ENCODE measurements at regions not wholly inside any gene's neighbourhood (a gene's known extent, or its start where the extent isn't known, plus 50 kb on each side); places are given as distances from the start of the nearest gene placed in this dataset.

DNA sequence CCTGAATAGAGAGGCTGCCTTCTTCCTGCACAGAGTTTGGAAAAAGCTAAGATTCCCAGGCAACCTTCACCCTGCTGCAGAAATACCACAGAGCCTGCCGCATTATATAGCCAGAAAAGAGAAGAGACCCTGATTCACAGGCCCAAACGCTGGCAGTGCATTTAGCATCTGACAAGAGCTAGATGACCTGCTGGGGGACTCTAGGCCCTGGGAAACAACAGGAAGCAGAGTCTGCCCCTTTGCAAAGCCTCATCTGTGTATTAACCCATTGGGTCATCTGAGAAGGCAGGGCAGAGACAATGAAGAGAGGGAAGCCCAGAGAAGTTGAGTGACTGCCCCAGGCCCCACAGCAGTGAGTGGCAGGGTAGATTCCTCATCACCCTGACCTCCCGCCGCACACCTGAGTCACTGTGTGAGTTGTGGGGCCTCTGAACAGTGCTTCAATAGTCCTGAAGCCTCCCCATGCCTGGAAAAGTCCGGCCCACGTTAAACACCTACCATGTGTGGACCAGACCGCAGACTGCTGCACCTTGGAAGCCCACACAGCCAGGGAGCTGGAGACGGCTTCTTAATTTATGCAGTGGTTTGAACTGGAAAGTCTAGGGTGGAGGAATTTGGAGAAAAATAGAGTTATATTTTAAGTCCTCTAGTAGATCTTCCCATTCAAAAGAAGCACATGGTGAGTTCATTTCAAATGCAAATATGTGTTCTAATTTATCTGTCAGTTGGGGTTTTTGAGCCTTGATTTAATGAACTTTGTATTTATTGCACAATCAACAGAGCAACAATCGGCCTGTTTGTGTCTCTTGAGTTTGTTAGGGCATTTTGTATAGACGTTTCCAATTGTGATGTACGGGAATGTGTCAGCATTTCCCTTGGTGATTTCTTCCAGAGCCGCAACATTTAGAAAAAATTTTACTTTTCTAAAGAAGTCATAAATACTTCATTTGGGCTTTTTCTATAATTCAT, 80.4 kb upstream of the GPR26 start:
- in situ Hi-C loops (cut with MboI) = no loop called here
- H3K79me2 ChIP-seq (ENCODE audit: insufficient read depth) = no peaks in the 10 kb centered on the region
- no peaks in the 10 kb centered on the region for H3K9me3 ChIP-seq (ENCODE audit: low read depth)
- no peak overlapping the region for H3K4me2 ChIP-seq (ENCODE audit: unreplicated experiment)
- 57 to 64% methylated on average over 12 of the region's 12 CpGs for WGBS, 2 experiments (ENCODE audit: low coverage in 1 of 2, low lambda C conversion rate in 2 of 2, missing lambda C conversion rate in 2 of 2)
- peaks cover 7% of the 10 kb centered on the region; the same call in 1 of the 2 replicates for H3K4me1 ChIP-seq (ENCODE audit: insufficient read depth)
- H3K9me2 ChIP-seq (ENCODE audit: insufficient read depth) = no peaks in the 10 kb centered on the region
- H3K4me3 ChIP-seq = no peak overlapping the region
- TF ChIP-seq EZH2phosphoT487 (IDR thresholded peaks at IDR 0.05; ENCODE audit: insufficient read depth, low read depth) = no peak
- no peak for TF ChIP-seq EZH2 (IDR thresholded peaks at IDR 0.05; ENCODE audit: insufficient read depth, poor library complexity, severe bottlenecking)
- DNase-seq = no peak
- no peak overlapping the region for H3K9ac ChIP-seq
- H3K36me3 ChIP-seq (ENCODE audit: low read depth) = no peaks in the 10 kb centered on the region
- no peak overlapping the region for H3K27ac ChIP-seq
- no peaks in the 10 kb centered on the region for H3F3A ChIP-seq (ENCODE audit: insufficient read depth)
- no peaks in the 10 kb centered on the region for H3K27me3 ChIP-seq (replicated peaks; ENCODE audit: insufficient read depth)
- H4K20me1 ChIP-seq (ENCODE audit: insufficient read depth) = no peaks in the 10 kb centered on the region
- H2AFZ ChIP-seq = no peak overlapping the region

DNA sequence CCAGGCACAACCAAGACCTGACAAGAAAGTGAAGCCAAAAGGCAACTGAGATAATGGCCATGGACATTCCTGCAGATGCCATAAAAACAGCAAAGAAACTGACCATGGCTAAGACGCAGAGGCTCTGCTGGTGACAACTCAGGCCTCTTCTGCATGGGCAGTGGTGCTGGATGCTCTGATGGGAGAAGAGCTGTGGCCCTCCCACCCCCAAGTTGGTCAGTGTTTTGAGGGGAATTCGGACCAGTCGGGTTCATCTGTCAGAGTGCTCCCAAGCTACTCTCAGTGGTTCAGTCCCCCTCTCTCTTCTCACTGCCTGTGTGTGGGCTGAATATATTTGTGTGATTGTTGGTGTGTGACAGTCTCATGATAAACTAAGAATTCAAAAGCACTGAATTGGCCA, 79.0 kb upstream of the GPR26 start:
- Histone ChIP-seq H3K9me2 (ENCODE audit: insufficient read depth) (no peaks in the 10 kb centered on the region), H3K9me3 (ENCODE audit: low read depth) (no peaks in the 10 kb centered on the region), H3K36me3 (ENCODE audit: low read depth) (no peaks in the 10 kb centered on the region), H3K4me3 (no peak overlapping the region), H3K4me2 (ENCODE audit: unreplicated experiment) (no peak overlapping the region), H4K20me1 (ENCODE audit: insufficient read depth) (no peaks in the 10 kb centered on the region), H2AFZ (no peak overlapping the region), H3F3A (ENCODE audit: insufficient read depth) (no peaks in the 10 kb centered on the region), H3K27me3 (replicated peaks; ENCODE audit: insufficient read depth) (no peaks in the 10 kb centered on the region), H3K27ac (no peak overlapping the region), H3K4me1 (ENCODE audit: insufficient read depth) (peaks cover 7% of the 10 kb centered on the region; the same call in 1 of the 2 replicates), H3K9ac (no peak overlapping the region), H3K79me2 (ENCODE audit: insufficient read depth) (no peaks in the 10 kb centered on the region)
- in situ Hi-C loops (cut with MboI) = no loop called here
- no peak for TF ChIP-seq EZH2 (IDR thresholded peaks at IDR 0.05; ENCODE audit: insufficient read depth, poor library complexity, severe bottlenecking)
- no peak for TF ChIP-seq EZH2phosphoT487 (IDR thresholded peaks at IDR 0.05; ENCODE audit: insufficient read depth, low read depth)
- 82 to 85% methylated on average over 3 of the region's 3 CpGs for WGBS, 2 experiments (ENCODE audit: low coverage in 1 of 2, low lambda C conversion rate in 2 of 2, missing lambda C conversion rate in 2 of 2)
- DNase-seq = no peak

DNA sequence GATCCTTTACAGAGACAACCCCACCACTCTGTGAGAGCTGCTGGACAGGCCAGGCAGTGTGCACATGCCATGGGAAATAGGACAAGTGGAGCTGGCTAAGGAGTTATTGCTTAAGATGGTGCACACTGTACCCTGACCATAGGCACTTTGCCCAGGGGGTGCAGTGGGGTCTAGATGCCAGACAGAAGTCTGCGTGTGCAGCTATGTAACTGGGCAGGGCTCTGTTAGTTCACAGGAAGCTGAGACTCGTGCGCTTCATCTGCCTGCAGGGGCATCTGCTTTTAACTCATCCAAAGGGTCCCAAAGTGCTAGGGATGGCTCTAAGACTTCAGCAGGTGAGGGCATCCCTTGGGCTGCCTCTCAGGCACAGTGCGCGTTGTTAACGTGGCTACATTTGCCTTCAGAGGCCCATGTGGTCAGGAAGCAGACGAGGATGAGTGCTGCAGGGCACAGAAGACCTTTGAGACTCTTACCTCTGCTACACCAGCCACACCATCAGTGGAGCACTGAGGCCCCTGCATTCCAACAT, 77.7 kb upstream of the GPR26 start:
- no peak overlapping the region for H3K27ac ChIP-seq
- H3K27me3 ChIP-seq (replicated peaks; ENCODE audit: insufficient read depth) = no peaks in the 10 kb centered on the region
- H2AFZ ChIP-seq = no peak overlapping the region
- H3K9me3 ChIP-seq (ENCODE audit: low read depth) = no peaks in the 10 kb centered on the region
- WGBS, 2 experiments (ENCODE audit: low coverage in 1 of 2, low lambda C conversion rate in 2 of 2, missing lambda C conversion rate in 2 of 2) = 54 to 61% methylated on average over 7 of the region's 7 CpGs
- TF ChIP-seq EZH2 (IDR thresholded peaks at IDR 0.05; ENCODE audit: insufficient read depth, poor library complexity, severe bottlenecking) (no peak), EZH2phosphoT487 (IDR thresholded peaks at IDR 0.05; ENCODE audit: insufficient read depth, low read depth) (no peak)
- no peak overlapping the region for H3K4me3 ChIP-seq
- in situ Hi-C loops (cut with MboI) = no loop called here
- H3K79me2 ChIP-seq (ENCODE audit: insufficient read depth) = no peaks in the 10 kb centered on the region
- no peaks in the 10 kb centered on the region for H3F3A ChIP-seq (ENCODE audit: insufficient read depth)
- no peak for DNase-seq
- no peaks in the 10 kb centered on the region for H3K9me2 ChIP-seq (ENCODE audit: insufficient read depth)
- no peaks in the 10 kb centered on the region for H3K36me3 ChIP-seq (ENCODE audit: low read depth)
- H3K4me2 ChIP-seq (ENCODE audit: unreplicated experiment) = no peak overlapping the region
- H3K9ac ChIP-seq = no peak overlapping the region
- H4K20me1 ChIP-seq (ENCODE audit: insufficient read depth) = no peaks in the 10 kb centered on the region
- H3K4me1 ChIP-seq (ENCODE audit: insufficient read depth) = peaks cover 5% of the 10 kb centered on the region; the same call in 1 of the 2 replicates

DNA sequence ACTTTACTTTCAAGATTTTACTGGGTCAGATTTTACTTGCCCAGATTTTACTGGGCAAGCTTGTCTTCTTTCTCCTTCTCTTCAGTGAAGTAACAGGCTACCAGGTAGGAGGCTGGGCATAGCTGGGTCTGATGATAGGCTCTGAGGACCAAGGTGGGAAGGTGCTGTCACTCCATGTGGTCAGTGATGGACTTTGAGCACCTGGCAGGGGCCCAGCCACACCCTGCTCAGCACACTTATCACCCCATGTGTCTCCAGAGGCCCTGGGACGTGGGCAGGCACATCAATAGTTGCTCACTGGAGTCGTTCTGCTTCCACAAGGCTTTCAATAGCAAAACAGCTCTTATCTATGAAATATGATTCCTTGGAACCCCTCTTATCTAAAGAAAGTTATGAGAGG, 70.5 kb upstream of the GPR26 start:
- in situ Hi-C loops (cut with MboI) = no loop called here
- no peak overlapping the region for H3K4me3 ChIP-seq
- WGBS, 2 experiments (ENCODE audit: low coverage in 1 of 2, low lambda C conversion rate in 2 of 2, missing lambda C conversion rate in 2 of 2) = 3 to 10% methylated on average over 2 of the region's 2 CpGs
- H3F3A ChIP-seq (ENCODE audit: insufficient read depth) = no peaks in the 10 kb centered on the region
- H3K9me2 ChIP-seq (ENCODE audit: insufficient read depth) = no peaks in the 10 kb centered on the region
- no peak overlapping the region for H2AFZ ChIP-seq
- DNase-seq = no peak
- H3K36me3 ChIP-seq (ENCODE audit: low read depth) = no peaks in the 10 kb centered on the region
- H3K4me1 ChIP-seq (ENCODE audit: insufficient read depth) = no peaks in the 10 kb centered on the region
- no peak overlapping the region for H3K27ac ChIP-seq
- TF ChIP-seq EZH2phosphoT487 (IDR thresholded peaks at IDR 0.05; ENCODE audit: insufficient read depth, low read depth) = no peak
- no peak for TF ChIP-seq EZH2 (IDR thresholded peaks at IDR 0.05; ENCODE audit: insufficient read depth, poor library complexity, severe bottlenecking)
- H3K9ac ChIP-seq = no peak overlapping the region
- no peaks in the 10 kb centered on the region for H4K20me1 ChIP-seq (ENCODE audit: insufficient read depth)
- H3K27me3 ChIP-seq (replicated peaks; ENCODE audit: insufficient read depth) = no peaks in the 10 kb centered on the region
- no peaks in the 10 kb centered on the region for H3K79me2 ChIP-seq (ENCODE audit: insufficient read depth)
- H3K4me2 ChIP-seq (ENCODE audit: unreplicated experiment) = no peak overlapping the region
- no peaks in the 10 kb centered on the region for H3K9me3 ChIP-seq (ENCODE audit: low read depth)

All from GM23248 (cell line).